ENCODE measurements at regions not wholly inside any gene's neighbourhood (a gene's known extent, or its start where the extent isn't known, plus 50 kb on each side); places are given as distances from the start of the nearest gene placed in this dataset.

DNA sequence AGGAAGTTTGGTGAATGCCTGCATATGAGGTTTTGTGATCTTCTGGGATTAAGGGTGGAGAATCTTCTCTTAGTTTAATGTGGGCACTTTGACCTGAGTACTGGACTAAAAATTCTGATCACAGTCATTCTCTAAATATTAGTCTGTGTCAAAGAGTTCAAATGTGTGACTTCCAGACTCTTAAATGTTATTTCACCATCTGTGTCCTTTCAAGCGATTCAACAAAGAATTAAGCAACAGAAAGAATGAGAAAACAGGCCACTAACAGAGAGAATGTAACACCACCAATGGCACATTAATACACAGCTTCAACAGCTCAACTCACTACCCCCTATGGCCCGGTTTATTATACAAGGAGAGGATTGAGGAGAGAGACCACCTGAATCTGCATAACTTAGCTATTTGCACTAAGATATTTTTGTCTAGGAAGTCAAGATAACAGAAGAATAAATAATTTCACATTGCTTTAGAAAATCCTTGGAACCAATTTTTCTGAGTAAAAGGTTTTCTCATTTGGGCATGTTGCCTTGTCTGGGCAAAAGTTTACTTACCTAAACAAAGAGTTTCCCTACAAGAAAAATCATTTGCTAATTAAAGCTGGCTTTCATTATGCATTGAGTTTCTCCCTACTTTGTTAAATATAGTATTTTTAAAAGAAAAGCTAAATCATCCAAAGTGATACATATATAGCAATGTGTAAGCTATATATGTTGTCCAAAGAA is 1313.7 kb downstream of the NCAM2 start:
- intact Hi-C loops (cut with micrococcal nuclease; ENCODE audit: unreplicated experiment): no loop called here
- no peak for DNase-seq
- H3K36me3 ChIP-seq (ENCODE audit: low read depth): no peaks in the 10 kb centered on the region
- H3F3A ChIP-seq (ENCODE audit: insufficient read depth, low read depth): no peaks in the 10 kb centered on the region
- no peak overlapping the region for H3K4me3 ChIP-seq
- POLR2A ChIA-PET (ENCODE audit: unreplicated experiment): no interaction called here
- no peak overlapping the region for H3K27ac ChIP-seq
- no peaks in the 10 kb centered on the region for H3K4me1 ChIP-seq (replicated peaks; ENCODE audit: insufficient read depth)
- no peaks in the 10 kb centered on the region for H4K20me1 ChIP-seq (ENCODE audit: insufficient read depth)
- H3K9me2 ChIP-seq (ENCODE audit: insufficient read depth): no peaks in the 10 kb centered on the region
- H3K27me3 ChIP-seq (ENCODE audit: insufficient read depth, low read depth): no peaks in the 10 kb centered on the region
- BruUV-seq (replicated peaks): no TSS peak
- H3K4me2 ChIP-seq: no peak overlapping the region
- no peak overlapping the region for H2AFZ ChIP-seq
- no peaks in the 10 kb centered on the region for H3K79me2 ChIP-seq (ENCODE audit: low read depth)
- H3K9me3 ChIP-seq (ENCODE audit: insufficient read depth, low read depth): no peaks in the 10 kb centered on the region
- TF ChIP-seq, protein P1, sequence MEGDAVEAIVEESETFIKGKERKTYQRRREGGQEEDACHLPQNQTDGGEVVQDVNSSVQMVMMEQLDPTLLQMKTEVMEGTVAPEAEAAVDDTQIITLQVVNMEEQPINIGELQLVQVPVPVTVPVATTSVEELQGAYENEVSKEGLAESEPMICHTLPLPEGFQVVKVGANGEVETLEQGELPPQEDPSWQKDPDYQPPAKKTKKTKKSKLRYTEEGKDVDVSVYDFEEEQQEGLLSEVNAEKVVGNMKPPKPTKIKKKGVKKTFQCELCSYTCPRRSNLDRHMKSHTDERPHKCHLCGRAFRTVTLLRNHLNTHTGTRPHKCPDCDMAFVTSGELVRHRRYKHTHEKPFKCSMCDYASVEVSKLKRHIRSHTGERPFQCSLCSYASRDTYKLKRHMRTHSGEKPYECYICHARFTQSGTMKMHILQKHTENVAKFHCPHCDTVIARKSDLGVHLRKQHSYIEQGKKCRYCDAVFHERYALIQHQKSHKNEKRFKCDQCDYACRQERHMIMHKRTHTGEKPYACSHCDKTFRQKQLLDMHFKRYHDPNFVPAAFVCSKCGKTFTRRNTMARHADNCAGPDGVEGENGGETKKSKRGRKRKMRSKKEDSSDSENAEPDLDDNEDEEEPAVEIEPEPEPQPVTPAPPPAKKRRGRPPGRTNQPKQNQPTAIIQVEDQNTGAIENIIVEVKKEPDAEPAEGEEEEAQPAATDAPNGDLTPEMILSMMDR (conservative IDR thresholded peaks at IDR 0.05): no peak
- no peak for TF ChIP-seq EZH2 (IDR thresholded peaks at IDR 0.05; ENCODE audit: low read depth)
- CTCF ChIA-PET: no interaction called here

GRCh38 chr21:22314963-22315362 is 1316.8 kb downstream of the NCAM2 start:
- CTCF ChIA-PET: no interaction called here
- Histone ChIP-seq H3K4me1 (replicated peaks; ENCODE audit: insufficient read depth) (no peaks in the 10 kb centered on the region), H3F3A (ENCODE audit: insufficient read depth, low read depth) (no peaks in the 10 kb centered on the region), H2AFZ (no peak overlapping the region), H3K79me2 (ENCODE audit: low read depth) (no peaks in the 10 kb centered on the region), H3K4me3 (no peak overlapping the region), H3K27ac (no peak overlapping the region), H3K9me2 (ENCODE audit: insufficient read depth) (no peaks in the 10 kb centered on the region), H4K20me1 (ENCODE audit: insufficient read depth) (no peaks in the 10 kb centered on the region), H3K4me2 (no peak overlapping the region), H3K36me3 (ENCODE audit: low read depth) (no peaks in the 10 kb centered on the region), H3K27me3 (ENCODE audit: insufficient read depth, low read depth) (no peaks in the 10 kb centered on the region), H3K9me3 (ENCODE audit: insufficient read depth, low read depth) (no peaks in the 10 kb centered on the region)
- no TSS peak for BruUV-seq (replicated peaks)
- POLR2A ChIA-PET (ENCODE audit: unreplicated experiment): no interaction called here
- intact Hi-C loops (cut with micrococcal nuclease; ENCODE audit: unreplicated experiment): no loop called here
- DNase-seq: no peak
- no peak for TF ChIP-seq EZH2 (IDR thresholded peaks at IDR 0.05; ENCODE audit: low read depth)
- TF ChIP-seq, protein P1 (conservative IDR thresholded peaks at IDR 0.05): no peak

GRCh38 chr21:22319435-22319834 is 1321.2 kb downstream of the NCAM2 start:
- no peak overlapping the region for H3K4me3 ChIP-seq
- no peaks in the 10 kb centered on the region for H4K20me1 ChIP-seq (ENCODE audit: insufficient read depth)
- CTCF ChIA-PET: no interaction called here
- H3K9me2 ChIP-seq (ENCODE audit: insufficient read depth): no peaks in the 10 kb centered on the region
- POLR2A ChIA-PET (ENCODE audit: unreplicated experiment): no interaction called here
- no peaks in the 10 kb centered on the region for H3K79me2 ChIP-seq (ENCODE audit: low read depth)
- intact Hi-C loops (cut with micrococcal nuclease; ENCODE audit: unreplicated experiment): no loop called here
- no peaks in the 10 kb centered on the region for H3F3A ChIP-seq (ENCODE audit: insufficient read depth, low read depth)
- no peak overlapping the region for H2AFZ ChIP-seq
- BruUV-seq (replicated peaks): no TSS peak
- no peaks in the 10 kb centered on the region for H3K36me3 ChIP-seq (ENCODE audit: low read depth)
- H3K27me3 ChIP-seq (ENCODE audit: insufficient read depth, low read depth): no peaks in the 10 kb centered on the region
- TF ChIP-seq EZH2 (IDR thresholded peaks at IDR 0.05; ENCODE audit: low read depth): no peak
- TF ChIP-seq, protein P1 (conservative IDR thresholded peaks at IDR 0.05): no peak
- no peaks in the 10 kb centered on the region for H3K4me1 ChIP-seq (replicated peaks; ENCODE audit: insufficient read depth)
- DNase-seq: no peak
- no peaks in the 10 kb centered on the region for H3K9me3 ChIP-seq (ENCODE audit: insufficient read depth, low read depth)
- H3K27ac ChIP-seq: no peak overlapping the region
- no peak overlapping the region for H3K4me2 ChIP-seq
